Fibroblast of lung (primary cell): ENCODE measurements at regions not wholly inside any gene's neighbourhood (a gene's known extent, or its start where the extent isn't known, plus 50 kb on each side); places are given as distances from the start of the nearest gene placed in this dataset.

Source experiments
- DNase-seq, 2 donors: peaks; one replicate each; pipeline versions ENCODE4 v3.0.0 to v3.0.0-alpha.2; 2010; ENCODE audit warnings: low read depth in 2 of 2
- H2AFZ ChIP-seq: 2 replicates; pipeline ENCODE4 v1.5.1; 2012; ENCODE audit warnings: low read length, control low read depth, inconsistent platforms
- H3K27ac ChIP-seq: 2 replicates; pipeline ENCODE4 v1.5.1; 2011; ENCODE audit warnings: low read length, control low read depth; ENCODE audit not compliant: insufficient read depth
- H3K27me3 ChIP-seq: 2 replicates; pipeline ENCODE4 v1.5.1; 2011; ENCODE audit warnings: mild to moderate bottlenecking, low read length; ENCODE audit not compliant: control insufficient read depth, insufficient read depth
- H3K36me3 ChIP-seq: 2 replicates; pipeline ENCODE4 v1.5.1; 2011; ENCODE audit warnings: low read length; ENCODE audit not compliant: control insufficient read depth, insufficient read depth
- H3K4me1 ChIP-seq: 2 replicates; pipeline ENCODE4 v1.5.1; 2011; ENCODE audit warnings: low read length; ENCODE audit not compliant: control insufficient read depth, insufficient read depth; ENCODE audit errors: extremely low read depth
- H3K4me2 ChIP-seq: 2 replicates; pipeline ENCODE4 v1.5.1; 2011; ENCODE audit warnings: low read length, control low read depth; ENCODE audit not compliant: insufficient read depth; ENCODE audit errors: extremely low read depth
- H3K4me3 ChIP-seq, 4 experiments: fragments of 200-600 bp in 1 of 4; sonication (generic) in 1 of 4; replicated peaks in 1 of 4; 2 replicates each; pipeline ENCODE4 v1.5.1; 2011 to 2016; ENCODE audit warnings: low read length in 4 of 4, low read depth in 3 of 4, mild to moderate bottlenecking in 3 of 4, control low read depth in 2 of 4, inconsistent platforms in 1 of 4, mixed read lengths in 1 of 4; ENCODE audit not compliant: insufficient read depth in 1 of 4; ENCODE audit errors: control extremely low read depth in 1 of 4
- H3K79me2 ChIP-seq: 2 replicates; pipeline ENCODE4 v1.5.1; 2012; ENCODE audit warnings: mild to moderate bottlenecking, low read length, inconsistent platforms; ENCODE audit not compliant: control insufficient read depth, insufficient read depth
- H3K9ac ChIP-seq: 2 replicates; pipeline ENCODE4 v1.5.1; 2011; ENCODE audit warnings: mild to moderate bottlenecking, low read length, control low read depth; ENCODE audit not compliant: insufficient read depth
- H3K9me3 ChIP-seq: 2 replicates; pipeline ENCODE4 v1.5.1; 2012; ENCODE audit warnings: low read depth, low read length; ENCODE audit not compliant: control insufficient read depth, insufficient read depth
- H4K20me1 ChIP-seq: 2 replicates; pipeline ENCODE4 v1.5.1; 2011; ENCODE audit warnings: low read length; ENCODE audit not compliant: control insufficient read depth, insufficient read depth; ENCODE audit errors: extremely low read depth
- EZH2 ChIP-seq: IDR thresholded peaks from 2 replicates; pipeline ENCODE4 v1.5.1; 2012; ENCODE audit warnings: low read length, control low read depth, mild to moderate bottlenecking; ENCODE audit errors: missing control alignments
- TF ChIP-seq, protein P1 (sequence below), 2 donors: IDR thresholded peaks in 1 of 2; conservative IDR thresholded peaks in 1 of 2; 1 replicate in 1 of 2; 2 replicates in 1 of 2; pipeline ENCODE4 v1.5.1; 2011 to 2012; ENCODE audit warnings: low read length in 2 of 2, control low read depth in 1 of 2, inconsistent platforms in 1 of 2, low read depth in 1 of 2, mild to moderate bottlenecking in 1 of 2

DNA sequence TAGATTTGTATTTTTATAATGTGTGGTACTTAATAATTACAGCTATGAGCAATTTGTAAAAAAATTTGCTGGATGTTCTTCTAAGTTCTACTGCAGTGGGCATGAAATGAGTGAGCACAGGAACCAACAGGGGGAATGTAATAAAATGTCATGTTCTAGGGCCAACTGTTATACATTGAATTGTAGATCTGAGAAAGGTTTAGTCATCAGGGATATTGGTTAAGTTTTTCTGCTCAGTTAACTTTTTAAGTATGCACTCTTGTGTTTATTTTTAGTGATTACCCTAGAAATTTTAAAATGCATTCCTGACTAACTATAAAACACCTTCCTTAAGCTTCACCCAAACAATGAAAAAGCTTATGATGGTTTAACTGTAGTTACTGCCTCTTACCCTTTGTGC lies 101.8 kb downstream of the CAND1 start:
- no peaks in the 10 kb centered on the region for H3K36me3 ChIP-seq
- H3K27ac ChIP-seq: no peak overlapping the region
- no peak overlapping the region for H3K9ac ChIP-seq
- peak in 1 of 2 donors; percentile 52 for DNase-seq
- H3K27me3 ChIP-seq: no peaks in the 10 kb centered on the region
- H4K20me1 ChIP-seq: no peaks in the 10 kb centered on the region
- no peaks in the 10 kb centered on the region for H3K9me3 ChIP-seq
- H3K4me3 ChIP-seq: no peak overlapping the region
- TF ChIP-seq EZH2: no peak
- TF ChIP-seq, protein P1, sequence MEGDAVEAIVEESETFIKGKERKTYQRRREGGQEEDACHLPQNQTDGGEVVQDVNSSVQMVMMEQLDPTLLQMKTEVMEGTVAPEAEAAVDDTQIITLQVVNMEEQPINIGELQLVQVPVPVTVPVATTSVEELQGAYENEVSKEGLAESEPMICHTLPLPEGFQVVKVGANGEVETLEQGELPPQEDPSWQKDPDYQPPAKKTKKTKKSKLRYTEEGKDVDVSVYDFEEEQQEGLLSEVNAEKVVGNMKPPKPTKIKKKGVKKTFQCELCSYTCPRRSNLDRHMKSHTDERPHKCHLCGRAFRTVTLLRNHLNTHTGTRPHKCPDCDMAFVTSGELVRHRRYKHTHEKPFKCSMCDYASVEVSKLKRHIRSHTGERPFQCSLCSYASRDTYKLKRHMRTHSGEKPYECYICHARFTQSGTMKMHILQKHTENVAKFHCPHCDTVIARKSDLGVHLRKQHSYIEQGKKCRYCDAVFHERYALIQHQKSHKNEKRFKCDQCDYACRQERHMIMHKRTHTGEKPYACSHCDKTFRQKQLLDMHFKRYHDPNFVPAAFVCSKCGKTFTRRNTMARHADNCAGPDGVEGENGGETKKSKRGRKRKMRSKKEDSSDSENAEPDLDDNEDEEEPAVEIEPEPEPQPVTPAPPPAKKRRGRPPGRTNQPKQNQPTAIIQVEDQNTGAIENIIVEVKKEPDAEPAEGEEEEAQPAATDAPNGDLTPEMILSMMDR (conservative IDR thresholded peaks at IDR 0.05 in 1 of 2, IDR thresholded peaks at IDR 0.05 in 1 of 2; ENCODE audit: low read depth in 1 of 2, low read length in 2 of 2): no peak
- no peak overlapping the region for H3K4me2 ChIP-seq
- no peaks in the 10 kb centered on the region for H3K79me2 ChIP-seq
- H3K4me1 ChIP-seq: peaks cover 5% of the 10 kb centered on the region
- H2AFZ ChIP-seq: no peak overlapping the region

DNA sequence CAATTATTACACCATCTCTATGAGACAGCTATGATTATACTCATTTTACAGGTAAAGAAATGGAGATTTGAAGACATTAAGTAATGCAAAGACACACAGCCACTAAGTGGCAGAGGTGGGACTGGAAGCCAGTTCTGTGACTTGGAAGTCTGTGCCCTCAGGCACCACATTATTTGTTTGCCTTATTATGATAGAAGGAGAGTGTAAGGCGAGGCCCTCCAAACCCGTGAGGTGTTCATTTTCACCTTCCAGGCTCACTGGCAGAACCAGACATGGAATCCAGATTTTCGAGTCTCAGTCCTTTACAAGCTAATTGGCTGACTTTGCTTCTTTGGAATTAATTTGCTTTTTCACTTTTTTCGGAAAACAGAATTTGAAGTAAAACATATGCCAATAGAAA lies 107.9 kb downstream of the CAND1 start:
- H3K4me1 ChIP-seq: no peaks in the 10 kb centered on the region
- H3K4me3 ChIP-seq: no peak overlapping the region
- no peak for DNase-seq
- no peaks in the 10 kb centered on the region for H4K20me1 ChIP-seq
- no peak overlapping the region for H3K9ac ChIP-seq
- H3K4me2 ChIP-seq: no peak overlapping the region
- H3K36me3 ChIP-seq: no peaks in the 10 kb centered on the region
- H2AFZ ChIP-seq: no peak overlapping the region
- no peaks in the 10 kb centered on the region for H3K79me2 ChIP-seq
- H3K9me3 ChIP-seq: no peaks in the 10 kb centered on the region
- H3K27ac ChIP-seq: no peak overlapping the region
- H3K27me3 ChIP-seq: no peaks in the 10 kb centered on the region
- TF ChIP-seq EZH2: no peak
- TF ChIP-seq, protein P1 (conservative IDR thresholded peaks at IDR 0.05 in 1 of 2, IDR thresholded peaks at IDR 0.05 in 1 of 2; ENCODE audit: low read depth in 1 of 2, low read length in 2 of 2): no peak

DNA sequence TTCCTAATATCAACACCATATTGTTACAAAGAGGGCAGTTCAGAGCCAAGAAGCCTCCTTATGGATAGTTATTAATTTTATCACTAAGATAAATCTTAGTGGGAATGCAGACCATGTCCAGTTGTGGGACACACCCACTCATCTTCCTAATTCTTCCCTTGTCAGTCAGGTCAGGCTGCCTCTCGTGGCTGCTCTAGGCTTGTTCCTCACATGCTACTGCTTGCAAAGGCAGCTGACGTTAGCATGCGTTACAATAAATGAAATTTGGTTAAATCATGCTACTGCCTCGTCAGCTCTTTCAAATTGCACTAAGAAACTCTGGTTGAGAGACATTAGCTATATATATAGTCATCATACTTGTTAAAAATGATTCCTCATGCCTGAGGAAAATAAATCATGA lies 108.4 kb downstream of the CAND1 start:
- H3K9me3 ChIP-seq: no peaks in the 10 kb centered on the region
- no peaks in the 10 kb centered on the region for H3K36me3 ChIP-seq
- no peak overlapping the region for H2AFZ ChIP-seq
- no peak for TF ChIP-seq EZH2
- TF ChIP-seq, protein P1 (conservative IDR thresholded peaks at IDR 0.05 in 1 of 2, IDR thresholded peaks at IDR 0.05 in 1 of 2; ENCODE audit: low read depth in 1 of 2, low read length in 2 of 2): no peak
- no peaks in the 10 kb centered on the region for H4K20me1 ChIP-seq
- H3K27ac ChIP-seq: no peak overlapping the region
- no peaks in the 10 kb centered on the region for H3K27me3 ChIP-seq
- no peaks in the 10 kb centered on the region for H3K4me1 ChIP-seq
- no peak for DNase-seq
- H3K9ac ChIP-seq: no peak overlapping the region
- H3K4me2 ChIP-seq: no peak overlapping the region
- H3K79me2 ChIP-seq: no peaks in the 10 kb centered on the region
- no peak overlapping the region for H3K4me3 ChIP-seq
